ENCODE measurements at regions not wholly inside any gene's neighbourhood (a gene's known extent, or its start where the extent isn't known, plus 50 kb on each side); places are given as distances from the start of the nearest gene placed in this dataset.

DNA sequence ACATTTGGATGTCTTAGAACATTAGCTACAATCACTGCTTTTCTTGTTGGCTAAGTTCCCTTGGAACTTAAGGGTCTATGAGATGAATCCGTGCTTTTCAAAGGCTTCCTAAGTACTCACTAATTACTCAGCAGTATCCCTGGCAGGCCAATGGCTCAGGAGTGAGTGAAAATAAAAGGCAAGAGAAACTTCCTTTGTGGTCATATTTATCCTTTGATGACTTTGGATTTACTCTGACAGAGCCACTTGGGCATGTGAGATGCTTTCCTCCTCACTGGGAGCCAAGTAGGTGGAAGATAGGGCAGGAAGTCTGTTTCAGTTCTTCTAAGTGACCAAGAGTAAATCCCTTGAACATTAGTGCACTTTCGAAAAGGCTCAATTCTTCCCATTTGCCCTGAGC lies 224.3 kb upstream of the FOXA2 start:
- TF ChIP-seq, protein P1, sequence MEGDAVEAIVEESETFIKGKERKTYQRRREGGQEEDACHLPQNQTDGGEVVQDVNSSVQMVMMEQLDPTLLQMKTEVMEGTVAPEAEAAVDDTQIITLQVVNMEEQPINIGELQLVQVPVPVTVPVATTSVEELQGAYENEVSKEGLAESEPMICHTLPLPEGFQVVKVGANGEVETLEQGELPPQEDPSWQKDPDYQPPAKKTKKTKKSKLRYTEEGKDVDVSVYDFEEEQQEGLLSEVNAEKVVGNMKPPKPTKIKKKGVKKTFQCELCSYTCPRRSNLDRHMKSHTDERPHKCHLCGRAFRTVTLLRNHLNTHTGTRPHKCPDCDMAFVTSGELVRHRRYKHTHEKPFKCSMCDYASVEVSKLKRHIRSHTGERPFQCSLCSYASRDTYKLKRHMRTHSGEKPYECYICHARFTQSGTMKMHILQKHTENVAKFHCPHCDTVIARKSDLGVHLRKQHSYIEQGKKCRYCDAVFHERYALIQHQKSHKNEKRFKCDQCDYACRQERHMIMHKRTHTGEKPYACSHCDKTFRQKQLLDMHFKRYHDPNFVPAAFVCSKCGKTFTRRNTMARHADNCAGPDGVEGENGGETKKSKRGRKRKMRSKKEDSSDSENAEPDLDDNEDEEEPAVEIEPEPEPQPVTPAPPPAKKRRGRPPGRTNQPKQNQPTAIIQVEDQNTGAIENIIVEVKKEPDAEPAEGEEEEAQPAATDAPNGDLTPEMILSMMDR (IDR thresholded peaks at IDR 0.05) = no peak
- TF ChIP-seq POLR2A (IDR thresholded peaks at IDR 0.05) = no peak

All from heart left ventricle (tissue), 13 donors.